Endothelial cell of hepatic sinusoid (primary cell): ENCODE measurements at regions not wholly inside any gene's neighbourhood (a gene's known extent, or its start where the extent isn't known, plus 50 kb on each side); places are given as distances from the start of the nearest gene placed in this dataset.
"Not testable (repeated sequence)": the region's sequence is repeated elsewhere in the genome, so short reads cannot be mapped to it uniquely, and the experiment has no call there.

Source experiments
- in situ Hi-C: cut with HindIII; loops from 2 replicates; pipeline ENCODE4 v1.10.0; 2017; ENCODE audit warnings: low sequenced_read_pairs

- in situ Hi-C loops = no loop called here
Measured at GRCh38 chr10:53664282-53665019, 891.9 kb upstream of the MBL2 start.

- in situ Hi-C loops = no loop called here
Measured at GRCh38 chr10:53650794-53651193, 878.2 kb upstream of the MBL2 start.

DNA sequence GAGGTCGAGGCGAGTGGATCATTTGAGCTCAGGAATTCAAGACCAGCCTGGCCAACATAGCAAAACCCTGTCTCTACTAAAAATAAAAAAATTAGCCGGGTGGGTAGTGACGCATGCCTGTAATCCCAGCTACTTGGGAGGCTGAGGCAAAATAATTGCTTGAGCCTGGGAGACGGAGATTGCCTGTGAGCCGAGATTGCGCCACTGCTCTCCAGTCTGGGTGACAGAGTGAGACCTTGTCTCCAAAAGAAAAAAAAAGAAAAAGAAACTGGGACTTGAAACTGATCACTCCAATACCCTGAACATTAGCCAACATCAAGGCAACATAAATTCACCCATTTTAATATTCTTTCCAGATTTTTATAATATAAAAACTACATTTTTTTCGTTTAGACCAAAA lies 874.6 kb upstream of the MBL2 start:
- in situ Hi-C loops = not testable (repeated sequence)

DNA sequence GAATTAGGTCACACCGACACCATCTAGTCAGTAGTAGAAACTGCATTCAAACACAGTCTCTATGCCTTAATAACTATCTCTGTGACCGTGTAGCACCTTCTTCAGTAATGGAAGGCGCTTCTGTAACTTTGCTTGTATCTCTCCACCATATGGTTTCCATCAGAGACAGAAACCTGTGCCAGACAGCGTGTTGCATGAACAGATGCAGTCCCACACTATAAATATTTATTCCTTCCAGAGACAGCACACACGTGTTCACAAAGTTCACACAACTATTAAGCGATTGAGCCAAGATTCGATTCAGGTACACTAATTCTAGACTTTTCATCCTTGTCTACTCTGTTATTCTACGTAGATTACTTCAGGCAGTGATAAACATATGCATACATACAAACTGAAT lies 873.9 kb upstream of the MBL2 start:
- in situ Hi-C loops = no loop called here

- in situ Hi-C loops = no loop called here
Measured at GRCh38 chr10:53645951-53646350, 873.4 kb upstream of the MBL2 start.

DNA sequence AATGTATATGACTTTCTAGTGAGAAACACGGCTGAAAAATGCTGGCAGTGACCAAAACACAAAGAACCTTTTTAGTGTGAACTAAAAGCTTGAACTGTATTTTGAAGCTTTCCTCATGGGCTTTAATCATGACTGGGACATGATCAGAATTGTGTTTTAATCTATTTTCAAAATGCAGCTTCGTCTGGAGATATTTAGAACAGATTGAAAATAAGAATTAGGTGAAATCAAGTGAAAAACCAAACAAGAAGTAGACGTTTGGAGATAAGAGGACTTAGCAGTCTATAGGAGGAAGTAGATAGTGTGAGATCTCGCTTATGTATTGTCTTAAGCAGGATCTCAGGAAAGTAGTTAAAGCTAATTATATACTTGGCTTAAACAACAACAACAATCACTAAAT lies 865.4 kb upstream of the MBL2 start:
- in situ Hi-C loops = no loop called here

DNA sequence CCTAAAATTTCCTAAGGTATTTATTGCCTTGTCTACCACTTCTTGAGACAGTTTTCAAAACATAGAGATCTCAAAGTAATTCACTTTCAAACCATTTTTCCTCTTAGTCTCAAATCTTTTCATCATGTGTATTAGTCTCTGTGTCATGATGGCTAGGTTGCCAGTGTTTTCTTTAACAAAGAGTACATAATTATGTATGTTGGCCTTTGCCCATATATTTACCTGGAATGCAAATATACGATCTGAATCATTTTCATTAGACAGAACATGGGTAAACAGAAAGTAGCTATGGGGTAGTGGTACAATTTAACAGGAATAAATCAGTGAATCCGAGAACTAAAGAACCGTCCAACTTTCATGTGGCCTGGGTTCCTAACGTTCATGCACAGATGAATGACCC lies 852.1 kb upstream of the MBL2 start:
- in situ Hi-C loops = no loop called here

- in situ Hi-C loops = no loop called here
Measured at GRCh38 chr10:53622201-53622600, 849.6 kb upstream of the MBL2 start.

DNA sequence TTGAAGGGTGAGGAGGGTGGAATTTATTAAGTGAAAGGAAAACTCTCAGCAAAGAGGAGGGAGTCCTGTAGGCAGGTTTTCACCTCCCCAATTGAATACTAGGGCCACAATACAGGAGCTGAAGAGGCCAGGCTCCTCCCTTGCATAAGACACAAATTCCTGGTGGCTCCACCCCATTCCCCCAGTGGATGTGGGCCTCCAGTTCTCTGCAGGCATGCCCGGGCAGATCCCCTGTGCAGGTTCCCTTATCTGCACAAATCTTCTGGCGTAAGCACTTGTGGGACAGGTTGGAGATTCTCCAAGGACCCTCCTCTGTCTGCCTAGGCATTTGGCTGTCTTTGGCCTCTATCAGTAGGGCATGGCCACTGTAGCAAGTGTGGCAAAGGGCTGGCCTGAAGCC lies 847.1 kb upstream of the MBL2 start:
- in situ Hi-C loops = no loop called here

GRCh38 chr10:53607691-53608090 lies 835.1 kb upstream of the MBL2 start:
- in situ Hi-C loops = no loop called here

DNA sequence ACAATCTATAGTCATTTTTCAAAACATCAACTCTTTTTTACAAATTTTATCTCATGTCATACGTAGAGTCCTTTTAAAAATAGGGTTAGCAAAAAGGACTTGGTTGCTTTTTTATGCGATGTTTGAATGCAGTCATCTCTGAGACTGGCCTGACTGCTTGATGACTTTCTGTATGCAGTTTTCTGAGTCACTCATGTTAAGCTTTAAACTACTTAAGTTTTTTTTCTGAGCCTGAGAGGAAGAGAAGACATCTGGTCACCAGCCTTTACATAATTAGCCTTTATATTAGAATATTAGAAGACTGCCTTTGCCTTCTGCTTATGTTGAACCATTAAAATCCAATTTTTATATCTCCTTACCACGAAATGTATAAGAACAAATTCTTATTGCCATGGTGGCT lies 834.4 kb upstream of the MBL2 start:
- in situ Hi-C loops = no loop called here

DNA sequence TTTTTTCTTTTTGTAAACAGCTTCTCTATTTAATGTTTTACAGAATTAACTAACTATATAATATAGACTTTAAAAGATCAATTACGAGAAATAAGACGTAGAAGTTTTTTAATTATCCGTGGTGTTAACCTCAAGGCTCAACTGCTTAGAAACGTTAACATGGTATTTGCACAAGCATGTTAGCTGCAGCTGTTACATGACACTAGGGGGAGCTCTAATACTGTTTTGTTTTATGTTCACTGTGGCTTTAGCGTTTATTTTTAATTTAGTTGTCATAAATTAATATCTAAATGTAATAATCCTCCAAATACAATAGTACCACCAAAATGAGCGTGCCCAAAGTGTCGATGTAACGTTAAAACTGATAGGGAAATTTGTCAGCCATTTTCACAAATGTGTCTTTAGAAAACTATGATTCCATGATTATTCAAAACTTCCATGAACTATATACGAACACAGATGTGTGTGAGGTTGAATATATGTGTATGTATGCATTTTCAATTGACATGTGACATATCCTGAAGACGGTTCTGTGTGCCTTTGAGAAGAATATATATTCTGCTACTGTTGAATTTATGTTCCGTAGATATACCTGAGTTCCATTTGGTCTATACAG lies 828.8 kb upstream of the MBL2 start:
- in situ Hi-C loops = no loop called here

DNA sequence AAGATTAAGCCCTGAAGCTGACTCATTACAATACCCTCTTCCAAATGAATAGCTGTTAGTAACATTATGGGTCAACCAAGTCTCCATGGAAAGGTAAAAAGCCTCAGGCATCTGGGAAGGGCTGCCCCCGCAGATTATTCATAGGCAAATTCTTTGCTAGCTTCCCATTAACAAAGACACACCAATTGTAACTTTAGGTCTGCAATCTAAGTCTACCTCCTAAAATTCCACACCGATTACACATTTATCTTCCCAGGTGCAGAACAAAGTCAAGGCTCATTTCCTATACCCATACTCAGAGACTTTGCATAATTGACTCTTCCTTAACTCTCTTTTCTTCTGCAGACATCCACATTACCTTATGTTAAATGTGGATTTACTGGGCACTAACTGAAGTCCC lies 826.3 kb upstream of the MBL2 start:
- in situ Hi-C loops = no loop called here

GRCh38 chr10:53597835-53598251 lies 825.3 kb upstream of the MBL2 start:
- in situ Hi-C loops = no loop called here

DNA sequence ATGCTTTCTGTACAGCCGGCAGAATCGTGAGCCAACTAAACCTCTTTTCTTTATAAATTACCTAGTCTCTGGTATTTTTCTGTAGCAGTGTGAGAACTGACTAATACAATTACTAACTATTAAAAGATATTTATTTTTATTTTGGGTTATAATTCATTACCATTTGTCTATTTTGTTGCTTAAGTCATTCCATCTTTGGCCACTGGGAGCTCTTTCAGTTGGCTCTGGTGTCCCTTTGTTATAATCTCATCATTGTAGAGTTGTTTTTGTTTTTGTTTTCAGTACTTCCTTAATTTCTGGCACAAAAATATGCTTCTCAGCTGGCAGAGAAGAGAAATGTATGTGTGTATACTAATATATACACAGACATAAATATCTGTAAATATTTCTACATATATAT lies 807.9 kb upstream of the MBL2 start:
- in situ Hi-C loops = no loop called here

DNA sequence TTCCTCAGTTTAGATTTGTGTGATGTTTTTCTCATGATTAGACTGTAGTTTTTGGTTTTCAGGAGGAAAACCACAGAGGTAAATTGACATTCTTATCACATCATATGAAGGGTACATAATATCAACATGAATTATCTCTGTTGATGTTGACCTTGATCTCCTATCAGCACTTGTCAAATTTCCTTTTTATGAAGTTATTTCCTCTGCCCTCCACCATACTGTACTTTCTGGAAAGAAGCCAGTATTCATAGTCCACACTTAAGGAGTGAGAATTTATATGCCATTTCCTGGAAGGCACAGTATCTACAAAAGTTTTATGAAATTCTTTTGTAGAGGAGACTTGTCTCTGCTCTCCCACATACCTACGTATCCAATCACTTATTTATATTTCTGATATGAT lies 807.2 kb upstream of the MBL2 start:
- in situ Hi-C loops = no loop called here

DNA sequence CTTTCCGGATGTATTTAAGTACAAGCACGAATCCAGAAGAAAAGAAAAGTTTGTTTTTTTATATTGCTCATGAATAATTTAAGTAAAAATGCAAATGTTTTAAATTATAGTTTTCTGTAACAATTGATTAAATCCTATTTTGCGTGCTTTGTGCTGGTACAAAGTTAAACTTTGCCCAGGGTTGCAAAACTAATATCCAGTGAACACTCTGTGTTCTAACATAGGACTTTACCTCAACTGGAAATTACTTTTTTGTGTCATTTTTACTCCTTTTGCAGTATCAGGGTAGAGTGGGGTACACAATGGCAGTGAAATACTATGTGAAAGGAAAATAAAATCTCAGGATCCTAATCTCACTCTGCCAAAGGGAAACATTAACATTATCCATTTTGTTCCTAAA lies 801.4 kb upstream of the MBL2 start:
- in situ Hi-C loops = no loop called here

GRCh38 chr10:53573498-53573897 lies 800.9 kb upstream of the MBL2 start:
- in situ Hi-C loops = no loop called here

DNA sequence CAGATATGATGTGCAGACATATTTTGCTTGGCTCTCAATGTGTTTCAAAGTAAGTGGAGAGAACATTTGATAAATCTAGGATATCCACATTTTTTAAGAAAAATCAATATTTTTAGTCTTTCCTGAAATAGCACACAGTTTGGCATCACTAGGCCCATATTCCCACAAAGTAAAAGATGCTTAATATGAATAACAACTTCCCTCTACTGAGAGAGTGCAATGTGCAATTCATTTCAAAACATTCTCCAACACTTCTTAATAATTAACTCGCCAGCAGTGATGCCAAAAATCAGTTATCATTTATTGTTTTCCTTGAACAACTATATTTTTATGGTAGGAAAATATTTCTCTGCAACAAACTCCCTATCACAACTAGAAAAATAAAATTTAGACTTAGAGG lies 800.2 kb upstream of the MBL2 start:
- in situ Hi-C loops = no loop called here

DNA sequence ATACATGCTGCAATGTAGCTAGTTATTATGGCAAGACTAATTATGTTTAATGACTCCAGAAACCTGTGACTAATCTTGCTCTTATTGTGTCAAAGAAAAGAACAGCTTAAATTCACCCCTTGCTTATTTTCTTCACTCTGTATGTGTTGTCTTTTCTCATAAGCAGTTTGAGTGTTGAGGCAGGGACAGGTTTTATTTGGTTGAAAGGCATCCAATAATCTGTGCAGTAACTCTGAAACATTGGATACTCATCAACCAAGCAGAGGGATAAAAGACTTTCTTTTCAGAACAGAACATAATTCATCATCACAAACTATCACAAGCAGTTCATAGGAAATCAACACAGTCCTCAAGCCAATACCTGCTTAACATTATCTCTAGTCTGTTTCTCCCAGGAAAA lies 797.6 kb upstream of the MBL2 start:
- in situ Hi-C loops = no loop called here

DNA sequence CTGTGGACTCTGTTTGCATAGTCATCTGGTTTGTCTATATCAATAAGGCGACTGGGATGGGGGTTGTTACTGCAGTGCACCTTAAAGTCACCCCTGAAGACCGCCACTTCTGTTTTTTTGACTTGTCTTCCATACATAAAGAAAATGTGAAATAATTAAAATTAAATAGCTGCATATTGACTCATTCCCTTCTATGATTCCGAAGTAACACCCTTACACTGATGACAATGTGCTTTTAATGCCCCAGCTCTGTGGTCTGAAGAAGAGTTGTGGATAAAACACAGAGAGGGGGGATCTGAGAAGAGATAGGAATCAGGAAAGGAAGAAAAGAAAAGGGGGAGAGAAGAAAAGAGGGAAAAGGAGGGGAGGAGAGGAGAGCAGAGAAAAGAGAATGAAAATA lies 796.9 kb upstream of the MBL2 start:
- in situ Hi-C loops = no loop called here

- in situ Hi-C loops = no loop called here
Measured at GRCh38 chr10:53548664-53549063, 776.1 kb upstream of the MBL2 start.

- in situ Hi-C loops = no loop called here
Measured at GRCh38 chr10:53547364-53547763, 774.8 kb upstream of the MBL2 start.
